DMS53 treated with DMSO at 0.1 percent for 48 hours (cell line): ENCODE measurements at regions not wholly inside any gene's neighbourhood (a gene's known extent, or its start where the extent isn't known, plus 50 kb on each side); places are given as distances from the start of the nearest gene placed in this dataset.
"Not testable (repeated sequence)": the region's sequence is repeated elsewhere in the genome, so short reads cannot be mapped to it uniquely, and the experiment has no call there.

Source experiments
- DNase-seq: peaks from one replicate; lab custom pipeline; 2025; ENCODE audit not compliant: unreplicated experiment; lab: John Stamatoyannopoulos, UW

DNA sequence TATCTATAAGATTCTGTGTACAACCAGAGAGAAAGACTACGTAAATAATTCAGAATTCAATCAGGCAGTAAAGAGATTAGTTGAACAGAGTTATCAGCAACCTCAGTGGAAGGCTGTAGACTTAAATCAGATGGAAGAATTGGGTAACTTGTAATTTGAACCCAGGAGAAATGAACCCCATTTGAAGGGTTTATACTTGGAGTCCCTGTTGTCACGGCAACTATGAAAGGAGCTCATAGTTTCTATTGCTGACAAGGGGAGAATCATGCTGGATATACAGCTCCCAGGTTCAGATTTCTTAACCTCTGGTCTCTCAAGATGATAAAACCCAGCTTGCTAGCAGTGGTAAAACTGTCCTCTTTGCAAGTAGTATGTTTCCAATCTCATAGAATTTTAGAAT lies 54.4 kb upstream of the BMP4 start:
- no peak for DNase-seq

DNA sequence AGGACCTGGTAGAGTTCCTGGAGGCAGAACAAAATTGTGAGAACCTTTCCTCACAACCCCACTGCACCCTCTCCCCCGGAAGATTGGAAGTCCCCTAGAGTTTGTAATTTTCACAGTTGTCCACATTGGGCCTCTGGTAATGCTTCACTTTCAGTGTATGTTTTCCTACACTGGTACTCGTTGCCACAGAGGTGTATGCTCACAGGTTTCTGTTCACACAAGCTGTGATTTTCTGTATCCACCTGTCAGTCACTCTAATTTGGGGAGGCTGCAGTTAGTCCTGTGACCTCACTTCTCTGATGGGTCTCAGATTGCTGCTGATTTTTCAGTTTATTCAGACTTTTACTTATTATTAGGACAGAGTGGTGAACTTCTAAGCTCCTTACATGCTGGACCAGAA lies 66.4 kb upstream of the BMP4 start:
- no peak for DNase-seq

DNA sequence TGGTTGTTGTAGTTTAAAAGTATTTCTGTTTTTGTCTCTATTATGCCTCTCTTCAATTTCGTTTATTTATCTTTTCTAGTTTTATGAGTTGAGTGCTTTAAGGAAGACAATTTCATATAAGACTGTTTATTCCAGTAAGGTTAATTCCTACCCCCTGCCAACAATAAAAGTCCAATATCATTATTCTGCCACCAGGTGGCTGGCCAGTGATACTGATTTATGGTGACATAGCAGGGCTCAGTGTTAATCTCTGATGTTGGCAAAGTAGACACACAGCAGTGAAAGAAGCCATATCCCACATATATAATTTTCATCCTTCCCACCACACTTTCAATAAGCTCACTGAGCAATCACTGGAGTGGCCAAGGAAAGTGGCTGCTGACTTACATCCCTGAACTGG lies 69.0 kb upstream of the BMP4 start:
- peak; percentile 20 for DNase-seq

DNA sequence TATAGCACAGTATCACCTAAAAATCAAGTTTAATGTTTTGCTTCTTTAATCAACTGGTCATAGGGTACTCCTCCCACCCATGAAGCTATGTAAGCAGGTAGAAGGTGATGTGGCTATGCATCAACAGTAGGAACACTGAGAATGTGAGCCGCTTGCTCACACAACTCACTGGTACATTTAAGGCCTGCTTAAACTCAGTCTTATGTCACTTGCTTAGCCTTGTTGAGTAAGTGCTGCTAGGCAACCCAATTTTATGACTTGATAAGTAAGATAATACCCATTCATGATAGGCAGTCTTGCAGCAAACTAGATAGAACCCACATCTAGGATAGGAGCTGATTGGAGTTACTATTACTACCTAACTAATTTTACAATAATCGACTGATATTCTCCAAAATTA lies 70.0 kb upstream of the BMP4 start:
- no peak for DNase-seq

DNA sequence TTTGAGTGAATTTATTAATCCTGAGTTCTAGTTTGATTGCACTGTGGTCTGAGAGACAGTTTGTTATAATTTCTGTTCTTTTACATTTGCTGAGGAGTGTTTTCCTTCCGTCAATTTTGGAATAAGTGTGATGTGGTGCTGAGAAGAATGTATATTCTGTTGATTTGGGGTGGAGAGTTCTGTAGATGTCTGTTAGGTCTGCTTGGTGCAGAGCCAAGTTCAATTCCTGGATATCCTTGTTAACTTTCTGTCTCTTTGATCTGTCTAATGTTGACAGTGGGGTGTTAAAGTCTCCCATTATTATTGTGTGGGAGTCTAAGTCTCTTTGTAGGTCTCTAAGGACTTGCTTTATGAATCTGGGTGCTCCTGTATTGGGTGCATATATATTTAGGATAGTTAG lies 74.4 kb upstream of the BMP4 start:
- DNase-seq: not testable (repeated sequence)

DNA sequence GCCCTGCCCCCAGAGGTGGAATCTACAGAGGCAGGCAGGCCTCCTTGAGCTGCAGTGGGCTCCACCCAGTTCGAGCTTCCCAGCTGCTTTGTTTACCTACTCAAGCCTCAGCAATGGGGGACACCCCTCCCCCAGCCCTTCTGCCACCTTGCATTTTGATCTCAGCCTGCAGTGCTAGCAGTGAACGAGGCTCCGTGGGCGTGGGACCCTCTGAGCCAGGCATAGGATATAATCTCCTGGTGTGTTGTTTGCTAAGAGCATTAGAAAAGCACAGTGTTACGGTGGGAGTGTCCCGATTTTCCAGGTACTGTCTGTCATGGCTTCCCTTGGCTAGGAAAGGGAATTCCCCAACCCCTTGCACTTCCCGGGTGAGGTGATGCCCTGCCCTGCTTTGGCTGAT lies 76.7 kb upstream of the BMP4 start:
- DNase-seq: not testable (repeated sequence)

DNA sequence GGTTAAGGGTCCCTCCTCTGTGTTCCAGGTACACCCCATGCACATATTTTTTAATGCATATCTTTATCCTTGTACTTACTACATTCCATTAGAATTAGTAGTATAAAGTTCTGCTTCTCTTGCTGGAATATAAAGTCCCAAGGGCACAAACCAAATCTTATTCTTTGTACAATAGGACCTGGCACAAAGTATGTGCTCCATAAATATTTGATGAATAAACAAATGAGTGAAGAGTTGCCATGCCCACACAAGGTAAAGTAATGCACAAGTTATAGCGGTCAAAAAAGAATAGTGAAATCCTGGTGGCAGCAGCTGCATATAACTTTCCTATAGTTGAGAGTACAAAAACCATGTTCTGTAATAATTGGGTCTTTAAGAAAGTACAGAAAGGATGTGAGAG lies 82.1 kb upstream of the BMP4 start:
- no peak for DNase-seq

DNA sequence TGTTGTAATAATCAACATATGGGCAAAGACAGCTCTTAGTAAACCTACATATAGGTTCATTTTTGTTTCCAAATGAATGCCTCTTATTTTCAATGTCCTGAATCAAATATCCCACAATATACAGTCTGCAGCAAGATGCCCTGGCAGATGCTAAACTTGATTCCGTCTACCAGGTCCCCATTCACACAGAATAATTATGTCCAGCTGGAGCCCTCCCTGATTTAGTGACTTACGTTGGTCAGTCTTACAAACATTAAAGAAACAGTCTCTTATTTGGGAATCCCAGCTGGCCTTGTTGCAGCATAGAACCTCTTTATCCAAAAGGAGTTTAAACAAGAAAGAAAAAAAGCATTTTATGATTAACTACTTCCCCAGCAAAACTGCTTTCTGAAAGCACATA lies 82.7 kb upstream of the BMP4 start:
- no peak for DNase-seq

DNA sequence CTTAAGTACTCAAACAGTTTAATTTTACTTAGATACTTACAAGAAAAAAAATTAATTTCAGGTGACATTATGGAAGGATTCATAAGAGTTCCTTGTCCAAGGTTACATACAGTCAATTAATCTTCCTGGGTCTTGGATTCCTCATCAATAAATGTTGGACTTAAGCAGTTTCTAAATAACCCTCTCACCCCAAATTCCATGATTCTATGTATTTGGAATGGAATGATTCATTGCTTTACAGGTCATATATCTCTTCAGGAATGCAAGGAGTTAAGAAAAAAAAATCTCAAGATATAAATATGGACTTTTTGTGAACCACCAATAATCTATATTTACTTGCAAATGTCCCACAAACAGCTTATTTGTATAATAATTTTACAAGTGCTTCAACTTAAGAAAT lies 84.2 kb upstream of the BMP4 start:
- DNase-seq: no peak

DNA sequence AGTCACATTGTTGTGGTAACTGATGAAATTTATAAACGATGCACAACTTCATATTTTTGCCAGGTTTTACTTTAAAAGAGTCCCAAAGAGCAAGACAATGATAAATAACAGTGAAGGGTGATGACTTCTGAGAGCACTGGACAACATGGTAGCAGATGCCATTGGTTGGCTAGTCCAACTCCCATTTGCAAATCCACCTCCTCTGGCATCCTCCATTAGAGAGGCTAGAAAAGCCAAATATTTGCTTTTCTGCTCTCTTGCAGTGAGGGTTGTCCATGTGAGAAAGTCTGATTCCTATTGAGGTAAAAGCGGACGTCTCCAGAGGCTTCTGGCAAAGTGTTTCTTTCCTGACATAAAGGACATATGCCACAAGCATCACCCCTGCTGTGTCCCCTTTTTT lies 89.6 kb upstream of the BMP4 start:
- DNase-seq: peak; percentile 9

DNA sequence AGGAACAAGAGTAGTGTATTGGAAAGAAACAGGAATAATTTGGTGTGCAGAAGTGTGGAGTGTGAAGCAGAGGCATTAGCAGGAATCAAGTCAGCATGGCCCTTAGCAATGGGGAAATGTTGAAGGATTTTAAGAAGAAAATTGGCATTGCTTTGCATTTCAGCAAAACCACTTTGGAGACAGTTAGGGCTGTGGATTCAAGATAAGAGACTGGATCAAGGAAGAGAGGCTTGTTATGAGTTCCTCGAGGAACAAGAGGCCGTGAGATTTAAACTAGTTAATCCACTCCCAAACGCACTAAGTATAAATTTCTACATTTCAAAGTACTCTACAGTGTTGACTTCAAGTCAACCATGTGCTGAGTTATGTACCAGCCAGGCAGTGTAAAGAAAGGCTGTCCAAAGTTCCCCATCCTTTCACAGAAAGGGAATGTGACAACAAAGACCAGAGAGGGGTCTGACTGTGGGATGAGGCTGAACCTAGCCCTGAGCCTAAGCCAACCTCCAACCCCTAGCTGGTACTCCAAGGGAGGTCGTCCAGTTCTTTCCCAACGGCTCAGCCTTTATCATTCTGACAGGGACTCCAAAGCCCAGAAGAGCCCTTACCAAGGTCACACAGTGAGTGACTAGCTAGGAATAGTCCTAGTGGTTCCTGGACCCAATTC lies 91.2 kb upstream of the BMP4 start:
- no peak for DNase-seq

DNA sequence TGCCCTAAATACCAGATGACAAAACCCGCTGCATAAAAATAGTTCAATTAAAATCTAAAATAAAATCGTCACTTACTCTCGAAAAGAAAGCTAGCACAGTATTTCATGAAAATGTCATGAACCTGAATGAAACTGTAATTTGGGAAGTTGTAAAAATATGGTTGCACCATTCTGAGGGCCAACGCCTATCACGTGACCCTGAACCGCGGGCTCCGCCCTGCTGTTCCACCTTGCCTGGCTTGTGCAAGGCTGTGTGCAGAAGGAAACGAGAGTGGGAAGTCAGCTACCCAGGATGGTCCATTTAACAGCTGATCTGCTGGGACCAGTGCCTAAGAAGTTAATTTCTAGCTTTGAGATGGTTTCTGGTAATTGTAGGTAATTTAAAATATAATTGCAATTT lies 91.7 kb upstream of the BMP4 start:
- DNase-seq: no peak

DNA sequence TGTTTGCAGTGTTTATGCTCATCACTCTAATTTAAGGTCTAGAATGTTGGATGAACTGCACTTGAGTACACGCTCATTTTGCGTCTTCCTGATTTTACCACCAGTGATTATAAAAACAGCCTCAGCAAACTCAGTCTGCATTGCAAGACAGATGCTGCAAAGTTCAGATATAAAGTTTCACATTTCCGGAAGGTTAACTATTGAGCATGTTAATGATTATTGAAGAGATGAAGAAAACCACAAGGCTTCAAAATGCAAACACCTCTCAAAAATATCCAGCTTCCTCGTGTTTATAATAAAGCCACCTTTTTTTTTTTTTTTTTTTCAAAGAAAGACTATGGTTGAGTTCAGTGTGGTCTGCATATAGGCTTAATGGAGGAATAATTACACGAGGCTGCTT lies 92.1 kb upstream of the BMP4 start:
- peak; percentile 19 for DNase-seq

DNA sequence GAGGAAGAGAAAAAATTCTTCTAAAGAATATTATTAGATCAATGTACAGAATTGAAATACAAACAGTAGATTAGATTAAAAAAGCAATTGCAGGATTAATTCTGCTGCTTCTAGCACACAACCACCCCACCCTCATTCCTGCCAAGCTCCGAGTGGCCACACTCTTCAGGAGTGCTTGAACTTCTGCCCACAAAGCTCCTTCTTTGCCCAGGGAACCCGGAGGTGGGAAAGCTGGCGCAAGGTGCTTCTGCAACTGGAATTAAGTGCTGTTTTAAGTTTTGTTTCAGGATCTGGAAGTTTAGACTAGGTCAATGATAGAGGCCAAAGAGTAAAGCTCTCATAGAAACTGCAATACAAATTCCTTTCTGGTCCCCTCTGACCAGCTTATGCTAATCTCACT lies 94.1 kb upstream of the BMP4 start:
- DNase-seq: no peak

DNA sequence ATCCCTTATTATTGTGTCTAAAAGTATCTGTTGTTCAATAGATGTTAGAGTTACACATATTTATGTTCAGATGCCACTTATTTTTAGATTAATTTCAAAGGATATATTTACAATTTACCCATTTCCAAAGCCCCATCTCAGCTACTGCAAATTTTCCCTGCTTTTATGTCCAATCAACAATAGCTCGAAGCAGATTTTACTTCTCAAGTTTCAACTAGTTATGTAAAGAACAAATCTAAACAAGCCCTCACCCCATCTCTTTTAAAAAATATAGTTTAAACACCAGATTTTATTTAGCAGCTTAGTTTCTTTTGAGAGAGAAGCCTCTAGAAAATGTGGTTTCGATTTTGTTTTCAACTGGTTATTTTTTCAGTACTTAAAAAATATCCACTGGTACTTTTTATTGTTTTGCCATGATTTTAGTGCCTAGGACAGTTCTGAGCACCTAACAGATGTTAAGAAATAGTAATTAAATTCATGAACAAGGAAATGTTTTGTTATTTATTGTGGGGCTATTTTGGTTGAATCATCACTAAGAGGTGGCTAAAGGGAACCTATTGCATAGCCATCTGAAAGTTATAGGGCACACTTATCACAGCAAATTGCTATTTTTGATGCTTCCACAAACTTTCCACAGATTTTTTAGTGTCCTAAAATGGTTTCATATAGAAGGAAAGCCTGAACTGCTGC lies 96.2 kb upstream of the BMP4 start:
- DNase-seq: no peak

DNA sequence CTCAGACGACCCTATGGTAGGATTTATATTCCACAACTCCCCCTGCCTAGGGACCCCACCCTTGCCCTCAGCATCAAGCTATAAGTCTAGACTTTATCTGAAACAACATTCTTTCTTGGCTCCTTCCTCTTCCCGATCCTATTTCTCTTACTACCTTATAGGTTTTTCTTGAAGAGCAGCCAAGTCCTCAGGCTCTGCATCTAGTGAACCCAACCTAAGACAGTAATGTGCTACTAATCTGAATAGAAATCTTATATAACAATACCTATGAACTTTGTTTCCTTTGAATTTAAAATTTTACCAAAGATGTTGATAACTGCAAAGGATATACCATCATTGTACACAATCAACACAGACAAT lies 96.7 kb upstream of the BMP4 start:
- DNase-seq: no peak

DNA sequence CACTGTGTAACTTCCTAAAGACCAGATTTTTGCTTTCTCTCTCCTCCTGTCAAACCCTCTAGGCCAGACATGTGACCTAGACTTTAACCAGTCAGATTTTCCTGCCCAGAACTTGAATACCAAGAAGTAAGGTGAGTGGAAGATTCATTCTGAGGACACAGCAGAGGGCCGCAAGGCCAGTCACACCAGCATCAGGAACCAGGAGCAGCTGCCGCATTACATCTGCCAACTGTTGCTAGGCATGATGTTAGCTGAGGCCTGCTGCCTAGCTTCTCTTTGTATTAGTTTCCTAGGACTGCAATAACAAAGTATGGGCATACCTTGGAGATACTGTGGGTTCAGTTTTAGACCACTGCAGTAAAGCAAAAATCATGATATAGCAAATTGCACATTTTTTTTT lies 101.9 kb upstream of the BMP4 start:
- no peak for DNase-seq

DNA sequence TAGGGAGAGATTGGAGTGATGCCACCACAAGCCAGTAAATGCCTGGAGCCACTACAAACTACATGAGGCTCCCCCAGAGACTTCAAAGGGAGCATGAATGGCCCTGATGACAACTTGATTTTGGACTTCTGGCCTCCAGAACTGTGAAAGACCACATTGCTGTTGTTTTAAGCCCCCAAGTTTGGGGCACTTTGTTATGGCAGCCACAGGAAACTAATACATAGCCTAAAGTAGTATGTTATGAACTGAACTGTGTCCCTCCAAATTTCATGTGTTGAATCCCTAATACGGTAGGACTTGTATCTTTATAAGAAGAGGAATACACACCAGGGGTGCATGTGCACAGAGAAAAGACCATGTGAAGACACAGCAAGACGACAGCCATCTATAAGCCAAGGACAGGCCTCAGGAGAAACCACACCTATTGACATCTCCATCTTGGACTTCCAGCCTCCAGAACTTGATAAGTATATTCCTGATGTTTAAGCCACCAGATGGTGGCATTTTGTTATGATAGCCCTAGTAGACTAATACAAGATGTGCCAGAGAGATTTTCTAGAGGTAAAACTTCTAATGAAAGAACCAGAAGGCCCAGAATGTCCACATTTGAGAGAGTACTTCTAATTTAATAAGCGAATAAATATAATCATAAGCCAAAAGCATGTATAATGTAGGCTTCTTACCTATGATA lies 127.1 kb upstream of the BMP4 start:
- DNase-seq: no peak

DNA sequence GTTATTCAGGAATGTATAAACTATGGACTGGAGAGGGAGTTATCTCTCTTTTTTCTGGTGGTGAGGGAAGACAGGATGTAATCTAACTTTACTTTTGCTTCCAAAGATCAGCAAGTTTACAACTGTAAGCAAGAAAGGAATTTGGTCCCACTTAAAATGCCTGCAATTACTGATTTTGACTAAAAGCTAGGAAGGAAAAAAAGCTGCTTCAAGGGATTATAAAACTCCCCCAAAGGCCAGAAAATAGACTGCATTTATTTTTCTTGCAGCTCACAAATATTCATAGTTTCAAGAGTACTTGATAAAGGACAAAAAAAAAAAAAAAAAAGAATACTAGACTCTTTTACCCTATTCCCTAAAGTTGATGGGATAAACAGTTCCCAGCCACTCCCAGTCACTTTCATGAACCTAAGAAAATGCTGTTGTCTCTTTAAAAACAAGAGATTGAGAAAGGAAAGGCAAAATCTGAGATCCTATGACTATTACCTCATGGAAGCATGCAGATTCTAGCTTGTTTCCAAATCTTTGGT lies 128.7 kb upstream of the BMP4 start:
- no peak for DNase-seq

DNA sequence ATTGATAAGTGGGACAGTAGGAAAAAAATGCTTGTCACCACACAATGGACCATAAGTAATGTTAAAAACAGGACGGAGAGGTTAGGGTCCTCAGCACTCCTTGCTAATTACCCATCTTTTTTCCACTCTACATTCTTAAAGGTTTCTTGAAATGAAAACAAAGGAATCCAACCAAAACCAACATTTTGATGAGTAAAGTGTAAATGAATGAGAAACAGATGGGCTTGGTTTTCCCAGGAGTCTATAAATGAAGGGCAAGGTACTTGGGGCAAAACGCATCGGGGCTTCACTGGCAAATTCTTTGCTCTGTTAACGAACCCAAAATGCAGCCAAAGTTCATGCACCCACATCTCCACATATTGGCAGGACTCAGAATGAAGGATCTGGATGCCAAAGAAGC lies 129.2 kb upstream of the BMP4 start:
- DNase-seq: no peak

DNA sequence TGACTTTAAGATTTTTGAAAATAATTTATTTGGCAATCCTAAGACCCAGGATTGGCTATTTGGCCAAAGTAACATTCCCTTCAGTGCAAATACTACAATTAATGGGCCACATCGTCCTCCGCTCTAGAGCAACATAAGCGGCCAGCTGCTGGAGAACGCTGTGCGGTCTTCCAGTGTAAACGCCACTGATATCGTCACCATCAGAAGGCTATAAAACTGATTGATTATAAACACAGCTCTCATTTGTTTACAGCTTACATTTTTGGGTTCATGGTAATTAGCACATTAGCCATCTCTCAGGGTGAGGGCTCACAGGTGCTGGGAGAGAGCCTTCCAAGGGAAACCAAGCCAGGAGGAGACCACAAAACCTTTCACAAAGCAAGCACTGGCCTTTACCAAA lies 130.1 kb upstream of the BMP4 start:
- DNase-seq: no peak

DNA sequence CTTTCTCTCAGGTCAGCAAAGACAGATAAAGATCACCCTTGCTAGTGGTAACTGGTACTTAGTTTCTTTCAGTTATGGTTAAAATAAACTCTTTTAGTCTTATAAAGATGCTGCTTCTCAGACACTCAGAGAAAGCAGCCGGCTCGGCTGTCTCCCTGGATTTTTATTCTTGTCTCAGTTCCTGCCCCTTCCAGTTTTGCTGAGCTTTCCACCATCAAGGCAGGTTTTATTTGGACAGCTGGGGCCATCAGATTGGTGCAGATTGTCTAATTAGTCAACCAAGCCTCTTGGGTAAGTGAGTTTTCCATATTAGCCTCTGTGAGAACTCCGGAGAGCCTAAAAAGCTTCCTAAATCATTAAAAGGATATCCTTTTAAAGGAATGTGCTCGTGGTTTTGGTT lies 130.8 kb upstream of the BMP4 start:
- DNase-seq: no peak
